ENCODE measurements at regions not wholly inside any gene's neighbourhood (a gene's known extent, or its start where the extent isn't known, plus 50 kb on each side); places are given as distances from the start of the nearest gene placed in this dataset.

- Histone ChIP-seq H3K4me1 (ENCODE audit: insufficient read depth, low read length, poor library complexity, severe bottlenecking) (no peaks in the 10 kb centered on the region), H3K9me3 (ENCODE audit: insufficient read depth, low read depth, low read length) (no peaks in the 10 kb centered on the region), H4K20me1 (ENCODE audit: insufficient read depth, low read length, poor library complexity, severe bottlenecking) (no peaks in the 10 kb centered on the region), H2AFZ (ENCODE audit: low read length) (no peak overlapping the region), H3F3A (ENCODE audit: low read depth) (no peaks in the 10 kb centered on the region), H3K4me2 (ENCODE audit: low read depth, low read length, poor library complexity, severe bottlenecking) (no peak overlapping the region), H3K9ac (ENCODE audit: low read depth, low read length, poor library complexity, severe bottlenecking) (no peak overlapping the region), H3K4me3 (ENCODE audit: low read length, poor library complexity, severe bottlenecking) (no peak overlapping the region), H3K79me2 (ENCODE audit: insufficient read depth, low read length) (no peaks in the 10 kb centered on the region), H3K36me3 (ENCODE audit: insufficient read depth, low read length) (no peaks in the 10 kb centered on the region), H3K27me3 (ENCODE audit: insufficient read depth, low read length, poor library complexity, severe bottlenecking) (no peaks in the 10 kb centered on the region), H3K9me2 (replicated peaks; ENCODE audit: low read depth, low read length) (no peaks in the 10 kb centered on the region)
- TF ChIP-seq EZH2phosphoT487 (IDR thresholded peaks at IDR 0.05; ENCODE audit: borderline replicate concordance), result no peak
- no peak for TF ChIP-seq CTCF (conservative IDR thresholded peaks at IDR 0.05; ENCODE audit: low read length)
Observed at GRCh38 chr21:43302769-43303168, 124.2 kb downstream of the SIK1 start.

- TF ChIP-seq CTCF (conservative IDR thresholded peaks at IDR 0.05; ENCODE audit: low read length), result no peak
- TF ChIP-seq EZH2phosphoT487 (IDR thresholded peaks at IDR 0.05; ENCODE audit: borderline replicate concordance), result no peak
- Histone ChIP-seq H3K4me1 (ENCODE audit: insufficient read depth, low read length, poor library complexity, severe bottlenecking) (no peaks in the 10 kb centered on the region), H3K4me3 (ENCODE audit: low read length, poor library complexity, severe bottlenecking) (no peak overlapping the region), H2AFZ (ENCODE audit: low read length) (no peak overlapping the region), H3K27me3 (ENCODE audit: insufficient read depth, low read length, poor library complexity, severe bottlenecking) (no peaks in the 10 kb centered on the region), H3K4me2 (ENCODE audit: low read depth, low read length, poor library complexity, severe bottlenecking) (no peak overlapping the region), H3K36me3 (ENCODE audit: insufficient read depth, low read length) (no peaks in the 10 kb centered on the region), H3K79me2 (ENCODE audit: insufficient read depth, low read length) (no peaks in the 10 kb centered on the region), H3K9me3 (ENCODE audit: insufficient read depth, low read depth, low read length) (no peaks in the 10 kb centered on the region), H4K20me1 (ENCODE audit: insufficient read depth, low read length, poor library complexity, severe bottlenecking) (no peaks in the 10 kb centered on the region), H3K9ac (ENCODE audit: low read depth, low read length, poor library complexity, severe bottlenecking) (no peak overlapping the region), H3F3A (ENCODE audit: low read depth) (no peaks in the 10 kb centered on the region), H3K9me2 (replicated peaks; ENCODE audit: low read depth, low read length) (no peaks in the 10 kb centered on the region)
Observed at GRCh38 chr21:43302062-43302700, 124.8 kb downstream of the SIK1 start.

- H3F3A ChIP-seq (ENCODE audit: low read depth), result no peaks in the 10 kb centered on the region
- H3K4me2 ChIP-seq (ENCODE audit: low read depth, low read length, poor library complexity, severe bottlenecking), result no peak overlapping the region
- no peaks in the 10 kb centered on the region for H3K9me2 ChIP-seq (replicated peaks; ENCODE audit: low read depth, low read length)
- no peak overlapping the region for H3K4me3 ChIP-seq (ENCODE audit: low read length, poor library complexity, severe bottlenecking)
- H3K79me2 ChIP-seq (ENCODE audit: insufficient read depth, low read length), result no peaks in the 10 kb centered on the region
- no peak for TF ChIP-seq CTCF (conservative IDR thresholded peaks at IDR 0.05; ENCODE audit: low read length)
- no peak for TF ChIP-seq EZH2phosphoT487 (IDR thresholded peaks at IDR 0.05; ENCODE audit: borderline replicate concordance)
- no peaks in the 10 kb centered on the region for H3K27me3 ChIP-seq (ENCODE audit: insufficient read depth, low read length, poor library complexity, severe bottlenecking)
- no peaks in the 10 kb centered on the region for H3K36me3 ChIP-seq (ENCODE audit: insufficient read depth, low read length)
- no peak overlapping the region for H3K9ac ChIP-seq (ENCODE audit: low read depth, low read length, poor library complexity, severe bottlenecking)
- H3K9me3 ChIP-seq (ENCODE audit: insufficient read depth, low read depth, low read length), result no peaks in the 10 kb centered on the region
- no peaks in the 10 kb centered on the region for H4K20me1 ChIP-seq (ENCODE audit: insufficient read depth, low read length, poor library complexity, severe bottlenecking)
- H3K4me1 ChIP-seq (ENCODE audit: insufficient read depth, low read length, poor library complexity, severe bottlenecking), result no peaks in the 10 kb centered on the region
- no peak overlapping the region for H2AFZ ChIP-seq (ENCODE audit: low read length)
Observed at GRCh38 chr21:43301409-43302061, 125.4 kb downstream of the SIK1 start.

All from Loucy (cell line).